H1 (cell line): ENCODE measurements at regions not wholly inside any gene's neighbourhood (a gene's known extent, or its start where the extent isn't known, plus 50 kb on each side); places are given as distances from the start of the nearest gene placed in this dataset.

Source experiments
- CTCF ChIA-PET: fragments of 300-600 bp; sonication (Branson Sonifier 250); formaldehyde crosslinking; loops from one replicate; lab custom pipeline; 2021; ENCODE audit not compliant: partially characterized antibody; lab: Charles Lee
- POLR2A ChIA-PET: fragments of 300-600 bp; sonication (Branson Sonifier 250); formaldehyde crosslinking; loops from one replicate; lab custom pipeline; 2021; ENCODE audit warnings: inconsistent platforms; ENCODE audit not compliant: partially characterized antibody; lab: Charles Lee
- DNase-seq, 2 experiments: peaks; one replicate each; pipeline versions ENCODE4 v3.0.0 to v3.0.0-alpha.2; 2010 to 2022; ENCODE audit warnings: low spot score in 2 of 2, low read depth in 1 of 2, mixed read lengths in 1 of 2
- FAIRE-seq: peaks from 2 replicates; lab custom pipeline; 2011; peaks lifted over from hg19 to GRCh38; lab: Jason Lieb, UNC
- H2AFZ ChIP-seq: 2 replicates; pipeline ENCODE4 v1.8.1; 2012; ENCODE audit warnings: low read length, inconsistent platforms
- H2AK5ac ChIP-seq: 2 replicates; pipeline ENCODE4 v1.6.1; 2013; ENCODE audit warnings: low read depth, low read length
- H2BK120ac ChIP-seq: replicated peaks from 2 replicates; pipeline ENCODE3; 2013; ENCODE audit warnings: low read depth, low read length, inconsistent platforms
- H2BK12ac ChIP-seq: 2 replicates; pipeline ENCODE4 v1.6.1; 2013; ENCODE audit warnings: low read depth, low read length
- H2BK15ac ChIP-seq: 2 replicates; pipeline ENCODE4 v1.6.1; 2013; ENCODE audit warnings: low read length
- H2BK20ac ChIP-seq: 2 replicates; pipeline ENCODE4 v1.6.1; 2013; ENCODE audit warnings: low read length
- H2BK5ac ChIP-seq: 2 replicates; pipeline ENCODE4 v1.6.1; 2013; ENCODE audit warnings: low read depth, low read length
- H3K14ac ChIP-seq: 2 replicates; pipeline ENCODE4 v1.6.1; 2013; ENCODE audit warnings: inconsistent platforms; ENCODE audit not compliant: insufficient read length
- H3K18ac ChIP-seq: 2 replicates; pipeline ENCODE4 v1.6.1; 2013; ENCODE audit warnings: low read length; ENCODE audit errors: extremely low read depth
- H3K23ac ChIP-seq: 2 replicates; pipeline ENCODE4 v1.6.1; 2013; ENCODE audit warnings: inconsistent platforms; ENCODE audit not compliant: insufficient read length
- H3K23me2 ChIP-seq: 2 replicates; pipeline ENCODE4 v1.6.1; 2013; ENCODE audit warnings: low read depth, low read length
- H3K27ac ChIP-seq: 2 replicates; pipeline ENCODE4 v1.6.1; 2011; ENCODE audit warnings: low read depth, low read length, inconsistent platforms
- H3K27me3 ChIP-seq, 4 experiments: replicated peaks in 1 of 4; 1 replicate in 1 of 4; 2 replicates in 3 of 4; pipeline versions ENCODE4 v1.6.1 to v1.8.1; 2011 to 2013; ENCODE audit warnings: low read length in 3 of 4, mild to moderate bottlenecking in 3 of 4, inconsistent platforms in 2 of 4, mixed read lengths in 2 of 4, moderate library complexity in 1 of 4; ENCODE audit not compliant: control insufficient read depth in 3 of 4, insufficient read depth in 3 of 4; ENCODE audit errors: extremely low read depth in 1 of 4
- H3K36me3 ChIP-seq, 4 experiments: 2 replicates each; pipeline versions ENCODE4 v1.6.1 to v1.8.1; 2011 to 2013; ENCODE audit warnings: mild to moderate bottlenecking in 4 of 4, low read length in 3 of 4, moderate library complexity in 2 of 4, control low read depth in 1 of 4, inconsistent platforms in 1 of 4; ENCODE audit not compliant: insufficient read depth in 4 of 4, control insufficient read depth in 2 of 4
- H3K4ac ChIP-seq: replicated peaks from 2 replicates; pipeline ENCODE3; 2013; ENCODE audit warnings: low read length, low read depth, mixed read lengths, inconsistent platforms; ENCODE audit not compliant: insufficient read length
- H3K4me1 ChIP-seq, 4 experiments: replicated peaks in 1 of 4; 1 replicate in 1 of 4; 2 replicates in 3 of 4; pipeline versions ENCODE4 v1.6.1 to v1.8.1; 2011 to 2013; ENCODE audit warnings: low read length in 3 of 4, inconsistent platforms in 2 of 4, mixed read lengths in 1 of 4; ENCODE audit not compliant: insufficient read depth in 4 of 4, control insufficient read depth in 3 of 4
- H3K4me2 ChIP-seq, 2 experiments: 2 replicates each; pipeline versions ENCODE4 v1.6.1 to v1.8.1; 2011 to 2013; ENCODE audit warnings: low read depth in 2 of 2, low read length in 2 of 2, control low read depth in 1 of 2, inconsistent platforms in 1 of 2, mild to moderate bottlenecking in 1 of 2; ENCODE audit not compliant: insufficient read depth in 1 of 2
- H3K4me3 ChIP-seq, 4 experiments: fragments of 200-600, 300-600 bp in 1 of 4; sonication (generic), shearing (Covaris generic), sonication (Bioruptor Twin) in 1 of 4; 2 replicates each; pipeline versions ENCODE4 v1.5.1 to v1.8.1; 2011 to 2016; ENCODE audit warnings: low read length in 4 of 4, low read depth in 3 of 4, control low read depth in 2 of 4, inconsistent platforms in 2 of 4, mild to moderate bottlenecking in 2 of 4, mixed read lengths in 1 of 4, moderate library complexity in 1 of 4; ENCODE audit not compliant: insufficient read depth in 2 of 4; ENCODE audit errors: extremely low read depth in 1 of 4
- H3K56ac ChIP-seq: replicated peaks from 2 replicates; pipeline ENCODE3; 2013; ENCODE audit warnings: low read depth, mild to moderate bottlenecking, mixed read lengths, low read length, inconsistent platforms; ENCODE audit not compliant: insufficient read length
- H3K79me1 ChIP-seq: 2 replicates; pipeline ENCODE4 v1.6.1; 2013; ENCODE audit warnings: low read depth, low read length, control low read depth
- H3K79me2 ChIP-seq, 2 experiments: 2 replicates each; pipeline versions ENCODE4 v1.6.1 to v1.8.1; 2012 to 2013; ENCODE audit warnings: low read length in 2 of 2, mild to moderate bottlenecking in 2 of 2, inconsistent platforms in 1 of 2; ENCODE audit not compliant: insufficient read depth in 2 of 2, control insufficient read depth in 1 of 2
- H3K9ac ChIP-seq, 4 experiments: replicated peaks in 1 of 4; 1 replicate in 1 of 4; 2 replicates in 3 of 4; pipeline versions ENCODE4 v1.6.1 to v1.8.1; 2011 to 2013; ENCODE audit warnings: low read depth in 3 of 4, low read length in 3 of 4, control low read depth in 2 of 4, mild to moderate bottlenecking in 2 of 4, moderate library complexity in 2 of 4, inconsistent platforms in 1 of 4; ENCODE audit errors: extremely low read depth in 1 of 4
- H3K9me3 ChIP-seq, 2 experiments: 2 replicates each; pipeline versions ENCODE4 v1.6.1 to v1.8.1; 2012 to 2013; ENCODE audit warnings: mild to moderate bottlenecking in 2 of 2, moderate library complexity in 2 of 2, control low read depth in 1 of 2, inconsistent platforms in 1 of 2, low read depth in 1 of 2, low read length in 1 of 2, mixed read lengths in 1 of 2; ENCODE audit not compliant: insufficient read depth in 2 of 2
- H4K20me1 ChIP-seq, 2 experiments: replicated peaks in 1 of 2; 2 replicates each; pipeline versions ENCODE3 to v1.8.1; 2011 to 2013; ENCODE audit warnings: inconsistent platforms in 2 of 2, low read length in 2 of 2, mild to moderate bottlenecking in 1 of 2; ENCODE audit not compliant: insufficient read depth in 2 of 2, control insufficient read depth in 1 of 2
- H4K5ac ChIP-seq: 2 replicates; pipeline ENCODE4 v1.6.1; 2013; ENCODE audit warnings: low read length, low read depth, mixed read lengths, inconsistent platforms; ENCODE audit not compliant: insufficient read length
- H4K8ac ChIP-seq: 2 replicates; pipeline ENCODE4 v1.8.0; 2013; ENCODE audit warnings: mild to moderate bottlenecking, moderate library complexity, low read length, inconsistent platforms; ENCODE audit not compliant: insufficient read depth; ENCODE audit errors: extremely low read depth
- H4K91ac ChIP-seq: replicated peaks from 2 replicates; pipeline ENCODE3; 2013; ENCODE audit warnings: low read length, mixed read lengths, inconsistent platforms; ENCODE audit not compliant: insufficient read length
- CBX8 ChIP-seq: fragments of 300-800, 300-1000 bp; sonication (generic); IDR thresholded peaks from 2 replicates; pipeline ENCODE4 v1.7.1; 2016; ENCODE audit warnings: low read depth, low read length, borderline replicate concordance
- CHD2 ChIP-seq: IDR thresholded peaks from 2 replicates; pipeline ENCODE4 v1.6.1; 2012; ENCODE audit warnings: low read length, improper control_type of control experiment
- HDAC6 ChIP-seq: IDR thresholded peaks from one replicate; pipeline ENCODE4 v1.7.1; 2012; ENCODE audit warnings: low read depth, mild to moderate bottlenecking, inconsistent platforms, low read length, moderate library complexity
- POLR2AphosphoS5 ChIP-seq: IDR thresholded peaks from 2 replicates; pipeline ENCODE4 v1.6.1; 2011; ENCODE audit warnings: low read depth, low read length
- RFX5 ChIP-seq: IDR thresholded peaks from 2 replicates; pipeline ENCODE4 v1.6.1; 2011; ENCODE audit warnings: low read depth, low read length, improper control_type of control experiment, borderline replicate concordance
- SIN3A ChIP-seq, 2 experiments: IDR thresholded peaks in 1 of 2; conservative IDR thresholded peaks in 1 of 2; 2 replicates each; pipeline ENCODE4 v1.6.1; 2011 to 2012; ENCODE audit warnings: low read length in 2 of 2, improper control_type of control experiment in 1 of 2, low read depth in 1 of 2, mild to moderate bottlenecking in 1 of 2
- SP1 ChIP-seq: IDR thresholded peaks from 2 replicates; pipeline ENCODE4 v1.6.1; 2011; ENCODE audit warnings: low read depth, low read length
- TAF1 ChIP-seq: IDR thresholded peaks from 2 replicates; pipeline ENCODE4 v1.6.1; 2011; ENCODE audit warnings: mild to moderate bottlenecking, low read depth, low read length
- TAF7 ChIP-seq: optimal IDR thresholded peaks from 2 replicates; pipeline ENCODE3; 2011; ENCODE audit warnings: low read depth, mild to moderate bottlenecking, inconsistent platforms, low read length, moderate library complexity, borderline replicate concordance
- WGBS, 2 experiments: shearing (Covaris generic) in 1 of 2; methylation state at CpG; one replicate each; pipeline versions ENCODE4 v1.1.6 to v1.1.7; 2013 to 2015; ENCODE audit warnings: low lambda C conversion rate in 2 of 2, mixed read lengths in 2 of 2, inconsistent platforms in 1 of 2, low coverage in 1 of 2, missing lambda C conversion rate in 1 of 2; ENCODE audit not compliant: insufficient replicate concordance in 2 of 2, insufficient coverage in 1 of 2, insufficient read length in 1 of 2; ENCODE audit errors: extremely low coverage in 1 of 2, missing lambda C conversion rate in 1 of 2; 5-methylcytosine and 5-hydroxymethylcytosine counted together
- TF ChIP-seq, protein P1 (sequence below): IDR thresholded peaks from 2 replicates; pipeline ENCODE4 v1.6.1; 2011; ENCODE audit warnings: low read length, improper control_type of control experiment
- TF ChIP-seq, protein P2 (sequence below), 3 experiments: IDR thresholded peaks; 1 replicate in 2 of 3; 2 replicates in 1 of 3; pipeline versions ENCODE4 v1.5.1 to v1.6.1; 2011; ENCODE audit warnings: low read length in 3 of 3, mild to moderate bottlenecking in 3 of 3, inconsistent platforms in 2 of 3, low read depth in 1 of 3, moderate library complexity in 1 of 3; ENCODE audit not compliant: insufficient read depth in 1 of 3; ENCODE audit errors: control extremely low read depth in 1 of 3

DNA sequence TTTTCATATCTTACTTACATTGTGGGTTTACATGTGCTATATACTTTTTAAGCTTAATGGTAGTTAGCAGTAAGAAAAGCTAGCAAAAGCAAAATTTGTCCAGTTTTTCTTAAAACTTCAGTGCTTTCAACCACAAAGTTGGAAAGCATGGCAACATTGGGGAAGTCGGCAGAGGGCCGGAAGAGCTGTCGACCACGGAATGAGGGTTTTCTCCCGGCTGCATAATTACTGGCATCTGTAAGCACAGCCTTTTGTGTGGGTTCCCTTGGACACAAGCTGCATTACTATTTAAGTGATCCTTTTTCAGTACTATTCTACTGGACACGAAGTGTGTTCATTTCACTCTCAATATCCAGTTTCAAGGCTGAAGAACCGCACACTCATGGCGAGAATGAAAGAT lies 560.4 kb downstream of the ANKRD50 start:
- Histone ChIP-seq H2BK12ac (no peak overlapping the region), H3K36me3 (no peaks in the 10 kb centered on the region), H3K4me2 (no peak overlapping the region), H3K27ac (no peak overlapping the region), H2AK5ac (no peak overlapping the region), H3K79me1 (no peaks in the 10 kb centered on the region), H3K27me3 (no peaks in the 10 kb centered on the region), H2AFZ (no peak overlapping the region), H3K9me3 (no peaks in the 10 kb centered on the region), H3K9ac (no peak overlapping the region), H3K4me3 (no peak overlapping the region), H3K23me2 (no peaks in the 10 kb centered on the region; the same call in 1 of the 2 replicates), H3K18ac (no peak overlapping the region), H3K4ac (no peak overlapping the region), H3K23ac (no peak overlapping the region), H4K8ac (no peak overlapping the region), H3K79me2 (no peaks in the 10 kb centered on the region), H2BK120ac (no peak overlapping the region), H3K14ac (no peak overlapping the region), H2BK5ac (no peak overlapping the region), H4K5ac (no peak overlapping the region), H2BK15ac (no peak overlapping the region), H3K56ac (no peak overlapping the region), H3K4me1 (no peaks in the 10 kb centered on the region), H4K20me1 (no peaks in the 10 kb centered on the region), H2BK20ac (no peak overlapping the region), H4K91ac (no peak overlapping the region)
- no peak for DNase-seq
- no peak for FAIRE-seq
- WGBS, 2 experiments = 91% methylated on average over 8 of the region's 8 CpGs; no CpG with 5 or more reads in 1 of the 2 experiments
- CTCF ChIA-PET = interaction anchor here (0.5 kb wide), 1 partner anchor 441 kb away, joined by 3 read pairs; no protein-coding TSS in a partner anchor
- POLR2A ChIA-PET = no interaction called here
- TF ChIP-seq HDAC6 = no peak
- TF ChIP-seq, protein P1, sequence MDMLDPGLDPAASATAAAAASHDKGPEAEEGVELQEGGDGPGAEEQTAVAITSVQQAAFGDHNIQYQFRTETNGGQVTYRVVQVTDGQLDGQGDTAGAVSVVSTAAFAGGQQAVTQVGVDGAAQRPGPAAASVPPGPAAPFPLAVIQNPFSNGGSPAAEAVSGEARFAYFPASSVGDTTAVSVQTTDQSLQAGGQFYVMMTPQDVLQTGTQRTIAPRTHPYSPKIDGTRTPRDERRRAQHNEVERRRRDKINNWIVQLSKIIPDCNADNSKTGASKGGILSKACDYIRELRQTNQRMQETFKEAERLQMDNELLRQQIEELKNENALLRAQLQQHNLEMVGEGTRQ = no peak
- no peak for TF ChIP-seq SP1
- no peak for TF ChIP-seq TAF7
- no peak for TF ChIP-seq POLR2AphosphoS5
- TF ChIP-seq, protein P2, sequence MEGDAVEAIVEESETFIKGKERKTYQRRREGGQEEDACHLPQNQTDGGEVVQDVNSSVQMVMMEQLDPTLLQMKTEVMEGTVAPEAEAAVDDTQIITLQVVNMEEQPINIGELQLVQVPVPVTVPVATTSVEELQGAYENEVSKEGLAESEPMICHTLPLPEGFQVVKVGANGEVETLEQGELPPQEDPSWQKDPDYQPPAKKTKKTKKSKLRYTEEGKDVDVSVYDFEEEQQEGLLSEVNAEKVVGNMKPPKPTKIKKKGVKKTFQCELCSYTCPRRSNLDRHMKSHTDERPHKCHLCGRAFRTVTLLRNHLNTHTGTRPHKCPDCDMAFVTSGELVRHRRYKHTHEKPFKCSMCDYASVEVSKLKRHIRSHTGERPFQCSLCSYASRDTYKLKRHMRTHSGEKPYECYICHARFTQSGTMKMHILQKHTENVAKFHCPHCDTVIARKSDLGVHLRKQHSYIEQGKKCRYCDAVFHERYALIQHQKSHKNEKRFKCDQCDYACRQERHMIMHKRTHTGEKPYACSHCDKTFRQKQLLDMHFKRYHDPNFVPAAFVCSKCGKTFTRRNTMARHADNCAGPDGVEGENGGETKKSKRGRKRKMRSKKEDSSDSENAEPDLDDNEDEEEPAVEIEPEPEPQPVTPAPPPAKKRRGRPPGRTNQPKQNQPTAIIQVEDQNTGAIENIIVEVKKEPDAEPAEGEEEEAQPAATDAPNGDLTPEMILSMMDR (IDR thresholded peaks at IDR 0.05; ENCODE audit: control extremely low read depth in 1 of 3, insufficient read depth in 1 of 3, low read depth in 1 of 3, low read length in 3 of 3) = no peak
- TF ChIP-seq CBX8 = no peak
- TF ChIP-seq TAF1 = no peak
- no peak for TF ChIP-seq RFX5
- no peak for TF ChIP-seq SIN3A (conservative IDR thresholded peaks at IDR 0.05 in 1 of 2, IDR thresholded peaks at IDR 0.05 in 1 of 2; ENCODE audit: low read depth in 1 of 2, low read length in 2 of 2)
- no peak for TF ChIP-seq CHD2
